Neural progenitor cell (in vitro differentiated cells): ENCODE measurements at regions not wholly inside any gene's neighbourhood (a gene's known extent, or its start where the extent isn't known, plus 50 kb on each side); places are given as distances from the start of the nearest gene placed in this dataset.

Source experiments
- DNase-seq: peaks from one replicate; pipeline ENCODE4 v3.0.0-alpha.2; 2016; ENCODE audit warnings: low spot score
- H2AFZ ChIP-seq: fragments of 200-600 bp; sonication (generic); replicated peaks from 2 replicates; pipeline ENCODE4 v1.6.1; 2016; ENCODE audit warnings: antibody characterized with exemption
- H3F3A ChIP-seq: fragments of 200-600 bp; sonication (generic); 2 replicates; pipeline ENCODE4 v1.6.1; 2016; ENCODE audit warnings: antibody characterized with exemption, low read depth
- H3K27ac ChIP-seq: fragments of 200-600 bp; sonication (generic); 2 replicates; pipeline ENCODE4 v1.5.1; 2016; ENCODE audit warnings: mild to moderate bottlenecking
- H3K27me3 ChIP-seq: fragments of 200-600 bp; sonication (generic); 2 replicates; pipeline ENCODE4 v1.6.1; 2016; ENCODE audit warnings: mild to moderate bottlenecking, moderate library complexity
- H3K36me3 ChIP-seq: fragments of 200-600 bp; sonication (generic); 2 replicates; pipeline ENCODE4 v1.5.1; 2016
- H3K4me1 ChIP-seq: fragments of 200-600 bp; sonication (generic); 2 replicates; pipeline ENCODE4 v1.6.1; 2016; ENCODE audit warnings: mixed run types
- H3K4me2 ChIP-seq: fragments of 200-600 bp; sonication (generic); 2 replicates; pipeline ENCODE4 v1.6.1; 2016
- H3K4me3 ChIP-seq: fragments of 200-600 bp; sonication (generic); 2 replicates; pipeline ENCODE4 v1.5.1; 2016
- H3K79me2 ChIP-seq: fragments of 200-600 bp; sonication (generic); 2 replicates; pipeline ENCODE4 v1.6.1; 2016; ENCODE audit warnings: low read depth
- H3K9ac ChIP-seq: fragments of 200-600 bp; sonication (generic); 2 replicates; pipeline ENCODE4 v1.6.1; 2016
- H3K9me3 ChIP-seq: fragments of 200-600 bp; sonication (generic); 2 replicates; pipeline ENCODE4 v1.5.1; 2016; ENCODE audit warnings: low read depth
- H4K20me1 ChIP-seq: fragments of 200-600 bp; sonication (generic); 2 replicates; pipeline ENCODE4 v1.6.1; 2016; ENCODE audit warnings: low read depth
- H3K27ac Mint-ChIP-seq: 3 replicates; pipeline ENCODE4 v1.8.0; 2021; ENCODE audit warnings: mixed read lengths
- H3K27me3 Mint-ChIP-seq: 2 replicates; pipeline ENCODE4 v1.8.0; 2022; ENCODE audit warnings: low read depth, mild to moderate bottlenecking, inconsistent platforms, moderate library complexity, mixed read lengths; ENCODE audit not compliant: insufficient read depth
- H3K36me3 Mint-ChIP-seq: 3 replicates; pipeline ENCODE4 v1.8.0; 2021; ENCODE audit warnings: mixed read lengths
- H3K4me1 Mint-ChIP-seq: 3 replicates; pipeline ENCODE4 v1.8.0; 2021; ENCODE audit warnings: mixed read lengths
- H3K4me3 Mint-ChIP-seq: 3 replicates; pipeline ENCODE4 v1.8.0; 2021; ENCODE audit warnings: mild to moderate bottlenecking, moderate library complexity, mixed read lengths
- H3K9me3 Mint-ChIP-seq: 3 replicates; pipeline ENCODE4 v1.8.0; 2020; ENCODE audit warnings: mixed read lengths
- EZH2 ChIP-seq: fragments of 200-600 bp; sonication (generic); IDR thresholded peaks from 2 replicates; pipeline ENCODE4 v1.6.1; 2017; ENCODE audit warnings: antibody characterized with exemption, mild to moderate bottlenecking, moderate library complexity
- EZH2phosphoT487 ChIP-seq: fragments of 200-600 bp; sonication (generic); IDR thresholded peaks from 2 replicates; pipeline ENCODE4 v1.6.1; 2017; ENCODE audit warnings: antibody characterized with exemption
- TF ChIP-seq, protein P1 (sequence below): fragments of 200-600 bp; sonication (generic); IDR thresholded peaks from 2 replicates; pipeline ENCODE4 v1.5.1; 2017; ENCODE audit warnings: antibody characterized with exemption, mild to moderate bottlenecking

DNA sequence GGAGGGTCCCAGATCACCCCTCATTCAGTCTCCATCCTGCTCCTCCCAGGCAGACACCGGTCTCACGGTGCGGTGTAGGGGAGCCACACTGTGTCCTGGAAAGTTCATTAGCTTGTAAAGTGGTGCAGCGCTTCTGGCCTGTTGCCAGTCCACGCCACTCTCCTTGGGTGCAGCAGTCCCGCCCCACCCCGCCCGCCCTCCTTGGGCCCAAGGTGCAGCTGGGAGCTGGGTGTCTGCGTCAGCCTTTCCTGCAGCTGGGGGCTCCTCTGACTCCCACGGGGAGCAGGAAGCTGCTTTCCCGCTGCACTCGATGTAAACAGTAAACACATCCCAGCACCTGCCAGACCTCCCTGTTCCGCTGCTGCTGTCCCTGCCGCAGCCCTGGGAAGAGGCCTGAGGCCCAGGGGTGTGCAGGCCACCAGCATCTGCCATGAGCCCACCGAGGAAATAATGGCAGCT is 53.8 kb upstream of the ASB18 start:
- Histone ChIP-seq H3K9me3 (no peaks in the 10 kb centered on the region), H3K9ac (no peak overlapping the region), H4K20me1 (no peaks in the 10 kb centered on the region), H3K27ac (no peak overlapping the region), H3K79me2 (no peaks in the 10 kb centered on the region), H3K27me3 (no peaks in the 10 kb centered on the region), H3K36me3 (no peaks in the 10 kb centered on the region), H2AFZ (no peak overlapping the region), H3K4me2 (no peak overlapping the region), H3K4me3 (no peak overlapping the region), H3F3A (no peaks in the 10 kb centered on the region), H3K4me1 (no peaks in the 10 kb centered on the region)
- Mint-ChIP-seq H3K27me3 (peaks cover 2% of the 10 kb centered on the region), H3K9me3 (peaks cover 5% of the 10 kb centered on the region), H3K4me1 (no peaks in the 10 kb centered on the region), H3K27ac (no peak overlapping the region), H3K4me3 (no peak overlapping the region), H3K36me3 (no peaks in the 10 kb centered on the region)
- no peak for TF ChIP-seq EZH2phosphoT487
- no peak for TF ChIP-seq EZH2
- TF ChIP-seq, protein P1, sequence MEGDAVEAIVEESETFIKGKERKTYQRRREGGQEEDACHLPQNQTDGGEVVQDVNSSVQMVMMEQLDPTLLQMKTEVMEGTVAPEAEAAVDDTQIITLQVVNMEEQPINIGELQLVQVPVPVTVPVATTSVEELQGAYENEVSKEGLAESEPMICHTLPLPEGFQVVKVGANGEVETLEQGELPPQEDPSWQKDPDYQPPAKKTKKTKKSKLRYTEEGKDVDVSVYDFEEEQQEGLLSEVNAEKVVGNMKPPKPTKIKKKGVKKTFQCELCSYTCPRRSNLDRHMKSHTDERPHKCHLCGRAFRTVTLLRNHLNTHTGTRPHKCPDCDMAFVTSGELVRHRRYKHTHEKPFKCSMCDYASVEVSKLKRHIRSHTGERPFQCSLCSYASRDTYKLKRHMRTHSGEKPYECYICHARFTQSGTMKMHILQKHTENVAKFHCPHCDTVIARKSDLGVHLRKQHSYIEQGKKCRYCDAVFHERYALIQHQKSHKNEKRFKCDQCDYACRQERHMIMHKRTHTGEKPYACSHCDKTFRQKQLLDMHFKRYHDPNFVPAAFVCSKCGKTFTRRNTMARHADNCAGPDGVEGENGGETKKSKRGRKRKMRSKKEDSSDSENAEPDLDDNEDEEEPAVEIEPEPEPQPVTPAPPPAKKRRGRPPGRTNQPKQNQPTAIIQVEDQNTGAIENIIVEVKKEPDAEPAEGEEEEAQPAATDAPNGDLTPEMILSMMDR, result no peak
- DNase-seq, result no peak

DNA sequence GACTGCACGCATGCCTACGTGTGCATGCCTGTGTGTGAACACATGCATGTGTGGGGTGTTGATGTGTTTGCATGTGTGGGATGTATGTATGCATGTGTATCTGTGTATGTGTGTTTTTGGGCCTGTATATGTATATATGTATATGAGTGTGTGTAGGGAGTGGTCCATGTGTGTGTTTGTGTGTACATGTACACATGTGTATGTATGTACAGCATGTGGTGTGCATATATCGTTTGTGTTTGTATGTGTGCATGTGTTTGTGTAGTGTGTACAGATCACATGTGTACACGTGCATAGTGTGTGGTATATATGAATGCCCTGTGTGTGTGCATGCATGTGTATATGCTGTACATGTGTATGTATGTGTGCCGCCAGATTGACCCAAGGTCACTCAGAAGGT is 54.2 kb upstream of the ASB18 start:
- no peak overlapping the region for H3K27ac ChIP-seq
- no peaks in the 10 kb centered on the region for H3K79me2 ChIP-seq
- H3K4me2 ChIP-seq, result no peak overlapping the region
- no peak overlapping the region for H3K9ac ChIP-seq
- no peak for DNase-seq
- H3K4me1 Mint-ChIP-seq, result no peaks in the 10 kb centered on the region
- H3K4me1 ChIP-seq, result no peaks in the 10 kb centered on the region
- no peak overlapping the region for H3K4me3 ChIP-seq
- no peak overlapping the region for H3K4me3 Mint-ChIP-seq
- no peaks in the 10 kb centered on the region for H3K27me3 ChIP-seq
- H3F3A ChIP-seq, result no peaks in the 10 kb centered on the region
- no peaks in the 10 kb centered on the region for H3K9me3 ChIP-seq
- H2AFZ ChIP-seq, result no peak overlapping the region
- peaks cover 5% of the 10 kb centered on the region for H3K9me3 Mint-ChIP-seq
- no peaks in the 10 kb centered on the region for H3K36me3 ChIP-seq
- H3K27ac Mint-ChIP-seq, result peak overlapping the region; percentile 40
- TF ChIP-seq, protein P1, result no peak
- no peak for TF ChIP-seq EZH2
- no peak for TF ChIP-seq EZH2phosphoT487
- no peaks in the 10 kb centered on the region for H4K20me1 ChIP-seq
- H3K36me3 Mint-ChIP-seq, result no peaks in the 10 kb centered on the region
- H3K27me3 Mint-ChIP-seq, result peaks cover 2% of the 10 kb centered on the region

DNA sequence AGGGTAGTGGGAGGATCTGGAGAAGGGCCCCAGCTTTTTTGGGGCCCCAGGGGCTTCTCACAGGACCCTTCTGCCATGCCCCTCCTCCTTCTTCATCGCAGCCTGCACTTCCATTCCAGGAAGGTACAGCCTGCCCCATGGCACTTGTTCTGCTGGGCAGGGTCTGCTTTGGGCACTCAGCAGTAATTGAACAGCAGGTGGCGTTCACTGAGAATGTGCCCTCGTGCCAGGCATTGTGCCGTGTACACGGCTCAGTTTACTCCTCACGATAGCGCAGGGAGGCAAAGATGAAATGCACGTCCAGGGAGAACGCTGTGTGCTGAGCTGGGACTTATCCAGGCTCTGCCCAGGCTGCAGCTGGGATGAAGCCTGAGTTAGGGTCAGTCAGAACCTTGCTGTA is 54.8 kb upstream of the ASB18 start:
- H3K27ac Mint-ChIP-seq, result no peak overlapping the region
- Histone ChIP-seq H3K79me2 (no peaks in the 10 kb centered on the region), H3K27me3 (no peaks in the 10 kb centered on the region), H3K27ac (no peak overlapping the region), H3K4me3 (no peak overlapping the region), H4K20me1 (no peaks in the 10 kb centered on the region), H2AFZ (no peak overlapping the region), H3K36me3 (no peaks in the 10 kb centered on the region), H3K9ac (no peak overlapping the region), H3K4me2 (no peak overlapping the region), H3K4me1 (no peaks in the 10 kb centered on the region), H3F3A (no peaks in the 10 kb centered on the region), H3K9me3 (no peaks in the 10 kb centered on the region)
- H3K27me3 Mint-ChIP-seq, result peaks cover 2% of the 10 kb centered on the region
- no peak for DNase-seq
- no peaks in the 10 kb centered on the region for H3K4me1 Mint-ChIP-seq
- H3K36me3 Mint-ChIP-seq, result no peaks in the 10 kb centered on the region
- peaks cover 5% of the 10 kb centered on the region for H3K9me3 Mint-ChIP-seq
- TF ChIP-seq EZH2phosphoT487, result no peak
- TF ChIP-seq, protein P1, result no peak
- TF ChIP-seq EZH2, result no peak
- H3K4me3 Mint-ChIP-seq, result no peak overlapping the region
